GM12892 (cell line): ENCODE measurements at regions not wholly inside any gene's neighbourhood (a gene's known extent, or its start where the extent isn't known, plus 50 kb on each side); places are given as distances from the start of the nearest gene placed in this dataset.

Experiments used
- POLR2A ChIP-seq: IDR thresholded peaks from 2 replicates; pipeline ENCODE4 v1.6.1; 2011; ENCODE audit warnings: low read depth, low read length, control low read depth
- POLR2AphosphoS5 ChIP-seq: IDR thresholded peaks from 2 replicates; pipeline ENCODE4 v1.6.1; 2011; ENCODE audit warnings: low read depth, low read length, control low read depth

DNA sequence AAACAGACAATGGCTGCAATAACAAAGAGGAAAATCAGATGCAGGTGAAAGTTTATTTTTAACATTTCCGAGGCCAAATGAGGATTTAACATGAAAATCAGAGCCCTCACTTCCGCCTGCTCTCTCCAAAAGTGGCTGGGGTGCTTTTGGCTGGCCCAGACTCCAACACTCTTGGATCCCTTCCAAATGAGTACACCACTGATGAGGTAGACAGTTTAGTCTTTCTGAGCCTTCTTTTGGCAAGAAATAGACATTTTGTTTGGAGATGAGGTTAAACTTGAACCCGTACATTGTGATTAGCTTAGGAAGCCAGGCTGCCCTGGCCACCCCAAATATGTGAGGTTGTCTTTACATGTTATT, 51.0 kb upstream of the TRA2B start:
- TF ChIP-seq POLR2AphosphoS5 (no peak), POLR2A (no peak)
